Skeletal muscle tissue (tissue), 3 donors: ENCODE measurements at regions not wholly inside any gene's neighbourhood (a gene's known extent, or its start where the extent isn't known, plus 50 kb on each side); places are given as distances from the start of the nearest gene placed in this dataset.

Experiments
- H3K27ac ChIP-seq: one replicate; pipeline ENCODE4 v1.7.0; 2013; ENCODE audit warnings: mild to moderate bottlenecking, low read depth, low read length, inconsistent platforms
- H3K27me3 ChIP-seq, 3 donors: one replicate each; pipeline ENCODE4 v1.7.0; 2013; ENCODE audit warnings: low read length in 3 of 3; ENCODE audit not compliant: control insufficient read depth in 3 of 3, insufficient read depth in 3 of 3
- H3K36me3 ChIP-seq, 3 donors: one replicate each; pipeline ENCODE4 v1.7.0; 2013; ENCODE audit warnings: low read length in 3 of 3; ENCODE audit not compliant: control insufficient read depth in 3 of 3, insufficient read depth in 3 of 3
- H3K4me1 ChIP-seq, 3 donors: one replicate each; pipeline ENCODE4 v1.7.0; 2013; ENCODE audit warnings: low read length in 3 of 3, mild to moderate bottlenecking in 3 of 3; ENCODE audit not compliant: control insufficient read depth in 3 of 3, insufficient read depth in 3 of 3
- H3K4me3 ChIP-seq, 3 donors: one replicate each; pipeline ENCODE4 v1.7.0; 2013; ENCODE audit warnings: low read length in 3 of 3
- H3K9ac ChIP-seq, 3 donors: one replicate each; pipeline ENCODE4 v1.7.0; 2013; ENCODE audit warnings: low read length in 3 of 3, mild to moderate bottlenecking in 3 of 3, moderate library complexity in 2 of 3, low read depth in 1 of 3
- H3K9me3 ChIP-seq, 3 donors: one replicate each; pipeline ENCODE4 v1.7.0; 2013; ENCODE audit warnings: low read length in 3 of 3; ENCODE audit not compliant: control insufficient read depth in 3 of 3
- donor health status: Osteomylitis.

DNA sequence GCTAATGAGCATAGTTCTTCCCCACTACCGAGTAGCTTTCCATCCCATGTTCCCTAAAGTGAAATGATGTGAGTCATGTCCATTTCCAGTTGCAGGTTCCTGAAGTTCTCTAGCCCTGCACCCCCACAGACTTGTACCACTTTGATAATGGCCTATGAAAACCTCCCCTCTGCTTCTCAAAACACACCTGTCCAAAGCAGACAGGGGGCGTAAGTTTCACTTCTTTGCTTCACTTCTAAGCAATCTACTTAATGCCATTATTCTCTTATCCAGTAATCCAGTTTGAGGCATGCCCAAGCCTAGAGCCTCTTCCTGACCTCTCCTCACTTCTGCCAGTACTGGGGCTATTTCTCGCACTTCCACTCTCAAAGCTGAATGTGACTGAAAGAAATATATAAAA is 305.1 kb downstream of the IGSF11 start:
- no peak overlapping the region for H3K4me3 ChIP-seq
- no peaks in the 10 kb centered on the region for H3K4me1 ChIP-seq
- H3K9me3 ChIP-seq, result no peaks in the 10 kb centered on the region
- no peaks in the 10 kb centered on the region for H3K27me3 ChIP-seq
- H3K36me3 ChIP-seq, result no peaks in the 10 kb centered on the region
- no peak overlapping the region for H3K9ac ChIP-seq
- H3K27ac ChIP-seq, result no peak overlapping the region

DNA sequence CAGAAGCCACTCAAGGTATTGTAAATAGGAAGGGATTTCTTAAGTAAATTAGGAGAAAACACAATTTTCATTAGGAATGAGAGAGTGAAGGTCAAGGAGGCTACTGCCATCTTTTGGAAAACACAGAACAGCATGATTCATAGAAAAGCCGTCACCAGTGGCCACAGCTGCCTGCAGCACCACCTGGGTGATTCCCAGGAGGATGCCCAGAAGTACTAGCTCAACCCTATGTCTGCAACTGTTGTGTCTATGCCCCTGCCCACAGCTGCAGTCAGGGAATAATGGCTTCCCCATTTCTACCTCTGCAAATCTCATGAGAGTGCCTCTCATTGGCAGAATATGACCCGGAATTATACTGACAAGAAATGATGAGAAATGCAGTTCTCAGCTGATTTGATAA is 300.0 kb downstream of the IGSF11 start:
- Histone ChIP-seq H3K9ac (no peak overlapping the region), H3K9me3 (no peaks in the 10 kb centered on the region), H3K4me1 (no peaks in the 10 kb centered on the region), H3K27ac (no peak overlapping the region), H3K36me3 (no peaks in the 10 kb centered on the region), H3K27me3 (no peaks in the 10 kb centered on the region), H3K4me3 (no peak overlapping the region)

DNA sequence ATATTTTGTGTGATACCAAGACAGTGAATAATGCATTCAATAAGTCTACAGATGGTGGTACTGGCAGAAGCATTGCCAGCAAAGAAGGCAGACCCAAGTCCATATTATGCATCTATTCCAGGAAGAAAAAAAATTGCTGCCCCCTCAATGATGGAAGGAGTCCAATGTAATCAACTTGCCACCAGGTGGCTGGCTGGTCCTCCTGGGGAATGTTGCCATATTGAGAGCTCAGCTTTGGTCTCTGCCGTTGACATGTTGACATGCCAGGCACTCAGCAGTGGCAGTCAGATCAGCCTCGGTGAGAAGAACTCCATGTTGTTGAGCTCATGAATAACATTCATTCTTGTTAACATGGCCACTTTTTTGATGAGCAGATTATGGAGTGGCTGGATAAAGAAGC is 298.5 kb downstream of the IGSF11 start:
- Histone ChIP-seq H3K9ac (no peak overlapping the region), H3K4me3 (no peak overlapping the region), H3K4me1 (no peaks in the 10 kb centered on the region), H3K27me3 (no peaks in the 10 kb centered on the region), H3K9me3 (peaks cover 0 to 3% (median 0%) of the 10 kb centered on the region in 3 donors), H3K27ac (no peak overlapping the region), H3K36me3 (no peaks in the 10 kb centered on the region)

DNA sequence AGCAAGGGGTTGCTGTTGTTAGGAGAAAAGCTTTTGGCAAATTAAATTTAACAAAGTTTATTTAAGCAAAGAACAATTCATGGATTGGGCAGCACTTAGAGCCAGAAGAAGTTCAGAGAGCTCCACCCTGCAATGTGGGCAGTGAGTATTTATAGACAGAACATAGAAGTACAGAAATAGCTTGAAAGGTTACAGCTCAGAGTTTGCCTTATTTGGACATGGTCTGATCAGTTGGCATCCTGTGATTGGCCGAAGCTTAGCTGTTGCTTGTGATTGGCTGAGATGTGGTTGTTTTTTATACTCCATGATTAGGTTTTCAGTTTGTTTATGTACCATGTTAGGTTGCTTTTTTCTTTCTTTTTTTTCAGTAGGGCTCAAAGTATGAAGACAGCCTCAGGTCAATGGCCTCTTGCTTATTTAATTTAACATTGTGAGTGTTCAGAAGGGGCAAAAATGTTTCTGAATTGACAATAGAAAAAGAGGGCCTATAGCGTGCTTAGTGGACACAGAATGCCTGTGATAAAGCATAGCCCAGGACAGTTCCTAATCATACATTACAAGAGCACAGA is 293.8 kb downstream of the IGSF11 start:
- Histone ChIP-seq H3K27ac (no peak overlapping the region), H3K27me3 (no peaks in the 10 kb centered on the region), H3K4me1 (no peaks in the 10 kb centered on the region), H3K36me3 (no peaks in the 10 kb centered on the region), H3K4me3 (no peak overlapping the region), H3K9me3 (peaks cover 0 to 3% (median 0%) of the 10 kb centered on the region in 3 donors), H3K9ac (no peak overlapping the region)

DNA sequence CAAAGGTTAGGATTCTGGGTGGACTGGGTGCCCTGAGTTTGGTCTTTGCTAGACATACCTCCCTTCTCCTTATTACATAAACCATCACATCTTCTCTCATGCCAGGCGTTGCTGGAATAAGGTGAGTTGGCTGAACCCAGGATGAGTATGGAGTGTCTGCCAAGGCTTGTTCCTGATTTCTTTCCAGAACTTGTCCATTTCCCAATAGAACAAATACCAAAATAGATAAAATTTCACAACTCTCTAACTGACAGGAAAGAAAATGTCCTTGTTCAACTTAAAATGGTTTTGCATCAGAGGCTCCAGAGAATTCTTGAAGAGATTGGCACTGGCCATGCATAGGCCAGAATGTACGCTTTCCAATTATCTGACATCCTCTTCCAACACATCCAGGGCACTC is 291.9 kb downstream of the IGSF11 start:
- H3K4me3 ChIP-seq, result no peak overlapping the region
- no peaks in the 10 kb centered on the region for H3K36me3 ChIP-seq
- no peak overlapping the region for H3K27ac ChIP-seq
- peaks cover 0 to 3% (median 0%) of the 10 kb centered on the region in 3 donors for H3K9me3 ChIP-seq
- H3K9ac ChIP-seq, result no peak overlapping the region
- H3K4me1 ChIP-seq, result no peaks in the 10 kb centered on the region
- no peaks in the 10 kb centered on the region for H3K27me3 ChIP-seq

DNA sequence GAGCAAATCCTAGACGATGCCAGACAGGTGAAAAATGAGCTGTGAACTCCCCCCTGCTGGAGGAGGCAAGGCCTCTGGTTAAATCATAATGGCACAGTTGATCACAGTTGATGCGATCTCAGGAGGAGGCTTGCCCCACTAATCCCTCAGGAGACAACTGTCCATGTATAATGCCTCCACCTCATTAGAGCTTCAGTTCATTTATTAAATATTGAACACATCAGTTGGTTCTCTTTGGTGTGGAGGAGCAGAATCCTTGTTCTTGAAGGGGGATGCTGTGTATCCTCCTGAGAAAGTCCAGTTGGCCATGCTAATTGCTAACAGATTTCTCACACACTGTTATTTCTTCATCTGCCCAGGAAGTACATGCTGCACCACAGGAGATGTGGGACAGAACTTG is 290.5 kb downstream of the IGSF11 start:
- Histone ChIP-seq H3K36me3 (no peaks in the 10 kb centered on the region), H3K9me3 (peaks cover 0 to 3% (median 0%) of the 10 kb centered on the region in 3 donors), H3K4me1 (no peaks in the 10 kb centered on the region), H3K27ac (no peak overlapping the region), H3K4me3 (no peak overlapping the region), H3K9ac (no peak overlapping the region), H3K27me3 (no peaks in the 10 kb centered on the region)

DNA sequence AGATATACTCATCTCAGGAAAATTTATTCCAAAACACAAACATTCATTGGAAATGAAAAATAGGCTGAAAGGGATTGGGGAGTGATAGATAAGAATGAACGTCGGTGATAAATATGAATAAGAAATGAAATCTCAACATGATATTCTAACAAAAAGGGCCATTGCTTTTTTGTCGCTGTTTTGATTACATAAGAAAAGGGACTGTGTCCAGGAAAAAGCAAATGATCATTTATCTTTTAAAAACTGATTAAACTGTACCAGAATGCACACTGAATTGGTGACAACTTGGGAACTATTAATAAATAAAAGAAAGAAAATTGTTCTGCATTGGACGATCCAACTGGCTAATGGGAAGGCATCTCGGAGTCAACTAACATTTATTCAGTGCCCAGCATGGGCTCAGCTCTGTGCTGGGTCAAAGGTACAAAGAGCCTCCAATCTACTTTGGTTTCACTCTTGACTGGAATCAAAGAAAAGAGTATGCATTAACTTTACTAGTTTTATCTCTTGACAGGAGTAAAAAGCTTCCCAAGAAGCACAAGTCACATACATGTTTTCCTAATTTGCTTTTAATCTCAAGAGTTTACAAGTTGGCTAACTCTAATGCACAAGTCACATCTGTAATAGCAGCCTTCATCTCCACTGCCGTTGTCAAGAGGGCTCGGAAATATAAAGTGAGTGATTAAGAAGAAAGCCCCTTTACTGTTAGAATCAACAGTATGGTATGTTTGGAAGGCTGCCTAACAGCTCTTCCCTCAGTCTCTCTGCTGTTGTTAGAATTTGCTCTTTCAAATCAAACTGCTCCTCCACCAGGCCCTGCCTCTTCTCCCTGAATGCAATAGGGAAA is 280.0 kb downstream of the IGSF11 start:
- no peak overlapping the region for H3K4me3 ChIP-seq
- no peak overlapping the region for H3K9ac ChIP-seq
- no peaks in the 10 kb centered on the region for H3K27me3 ChIP-seq
- no peaks in the 10 kb centered on the region for H3K9me3 ChIP-seq
- H3K27ac ChIP-seq, result no peak overlapping the region
- no peaks in the 10 kb centered on the region for H3K36me3 ChIP-seq
- no peaks in the 10 kb centered on the region for H3K4me1 ChIP-seq

DNA sequence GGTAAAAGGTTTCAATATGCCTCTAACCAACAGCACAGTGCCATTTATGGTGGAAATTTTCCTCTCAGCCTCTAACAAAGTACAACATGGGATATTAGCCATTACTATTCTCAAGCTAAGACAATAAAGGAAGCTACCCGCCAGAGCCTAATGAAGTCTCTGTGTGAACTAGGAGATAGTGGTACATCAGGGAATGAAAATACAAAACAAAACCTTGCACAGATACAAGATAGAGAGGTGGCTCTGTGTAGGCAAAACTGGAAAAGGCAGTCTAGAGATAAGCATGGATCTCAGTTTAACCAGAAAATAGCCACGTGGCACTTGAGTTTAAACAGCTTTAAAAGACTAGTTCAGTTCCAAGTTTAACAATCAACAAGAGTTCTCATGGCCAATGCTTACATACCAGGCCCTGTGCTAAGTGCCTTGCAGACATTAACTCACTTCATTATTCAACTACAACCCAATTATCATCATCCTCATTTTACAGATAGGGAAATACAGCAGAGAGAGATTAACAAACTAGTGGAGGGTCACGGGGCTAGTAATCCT is 279.3 kb downstream of the IGSF11 start:
- Histone ChIP-seq H3K4me1 (no peaks in the 10 kb centered on the region), H3K4me3 (no peak overlapping the region), H3K9ac (no peak overlapping the region), H3K27me3 (no peaks in the 10 kb centered on the region), H3K27ac (no peak overlapping the region), H3K9me3 (no peaks in the 10 kb centered on the region), H3K36me3 (no peaks in the 10 kb centered on the region)

DNA sequence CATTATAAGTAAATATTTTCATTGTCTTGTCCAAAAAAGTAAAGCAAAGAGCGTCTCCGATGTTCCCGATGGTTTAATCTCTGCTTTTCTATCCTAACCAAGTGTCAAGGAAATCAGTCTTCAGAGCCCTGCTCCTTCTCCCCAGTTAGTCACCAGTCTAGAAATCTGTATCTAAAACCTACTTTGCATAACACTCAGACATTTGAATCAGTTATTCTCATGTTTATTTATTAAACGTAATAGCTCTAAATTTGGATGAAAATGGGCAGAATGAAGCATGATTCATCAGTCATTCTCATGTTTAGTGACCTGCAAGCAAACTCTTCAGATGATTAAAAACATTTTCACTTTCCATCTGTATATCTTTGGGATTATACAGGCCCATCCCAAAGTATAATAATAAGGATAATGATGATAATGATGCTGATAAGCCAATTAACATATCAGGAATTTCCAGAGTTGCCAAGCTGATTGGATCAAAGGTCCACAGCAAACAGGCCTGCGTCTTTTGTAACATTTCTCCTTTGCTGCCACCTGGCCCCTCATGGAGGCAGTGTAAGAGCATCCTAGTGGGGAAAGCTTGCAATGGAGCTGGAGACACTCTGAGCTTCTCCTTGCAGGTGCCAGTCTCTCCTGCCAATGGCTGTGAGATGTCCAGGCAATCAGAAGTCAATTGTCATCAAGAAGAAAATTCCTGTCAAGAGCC is 273.9 kb downstream of the IGSF11 start:
- Histone ChIP-seq H3K27me3 (no peaks in the 10 kb centered on the region), H3K9me3 (no peaks in the 10 kb centered on the region), H3K4me3 (no peak overlapping the region), H3K9ac (no peak overlapping the region), H3K4me1 (no peaks in the 10 kb centered on the region), H3K36me3 (no peaks in the 10 kb centered on the region), H3K27ac (no peak overlapping the region)

DNA sequence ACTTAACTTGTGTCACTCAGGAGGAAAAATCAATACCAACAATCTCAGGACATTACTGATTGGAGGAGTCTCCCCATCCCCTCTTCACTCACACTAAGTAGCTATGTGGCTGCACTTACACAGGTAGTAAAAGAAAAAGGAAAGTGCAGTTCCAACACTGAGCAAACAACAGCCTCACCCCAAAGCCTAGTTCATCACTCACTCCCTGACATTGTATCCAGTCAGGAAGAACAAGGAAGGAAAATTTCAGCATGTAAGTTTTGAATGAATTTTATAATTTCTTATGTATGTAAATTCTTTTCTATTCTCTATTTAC is 273.4 kb downstream of the IGSF11 start:
- H3K4me1 ChIP-seq, result no peaks in the 10 kb centered on the region

More for the DNA sequence above, 273.4 kb downstream of the IGSF11 start:
- H3K36me3 ChIP-seq, result no peaks in the 10 kb centered on the region
- H3K9ac ChIP-seq, result no peak overlapping the region
- H3K4me3 ChIP-seq, result no peak overlapping the region
- no peak overlapping the region for H3K27ac ChIP-seq
- H3K27me3 ChIP-seq, result no peaks in the 10 kb centered on the region
- H3K9me3 ChIP-seq, result no peaks in the 10 kb centered on the region
